Left cardiac atrium (tissue), 4 donors: ENCODE measurements at regions not wholly inside any gene's neighbourhood (a gene's known extent, or its start where the extent isn't known, plus 50 kb on each side); places are given as distances from the start of the nearest gene placed in this dataset.
"Not testable (repeated sequence)": the region's sequence is repeated elsewhere in the genome, so short reads cannot be mapped to it uniquely, and the experiment has no call there.

Source experiments
- ATAC-seq, 2 donors: fragments of 200-7000 bp; cut with Tn5 transposase; one replicate each; pipeline ENCODE4 v1.9.1; 2020; ENCODE audit warnings: mild to moderate bottlenecking in 2 of 2, moderate library complexity in 2 of 2
- DNase-seq: peaks from one replicate; pipeline ENCODE4 v3.0.0-alpha.2; 2020
- intact Hi-C, 2 donors: fragments of 100-400 bp; cut with DNase I; formaldehyde crosslinking; loops; one replicate each; pipeline versions ENCODE4 v1.14.1 to v1.15.1; 2022 to 2023
- donor health status: DM: no; HTN: yes; CAD: no.
- donor health status: DM: no; HTN: yes; CAD: no; lungs with severe emphysema.
- donor health status: DM: yes; HTN: yes; CAD: no.
- donor health status: Dilated cardiomyopathy.

GRCh38 chr1:161454865-161455707, 50.2 kb upstream of the FCGR2A start:
- peak in 1 of 2 donors; percentile 52 for ATAC-seq
- DNase-seq = not testable (repeated sequence)

GRCh38 chr1:161453950-161454864, 51.0 kb upstream of the FCGR2A start:
- DNase-seq, intact Hi-C loops: not testable (repeated sequence)
- ATAC-seq = peak; percentile 34 to 86

More at GRCh38 chr1:161454865-161455707, 50.2 kb upstream of the FCGR2A start:
- intact Hi-C loops = not testable (repeated sequence)

GRCh38 chr1:161451698-161452348, 53.4 kb upstream of the FCGR2A start:
- DNase-seq, intact Hi-C loops, ATAC-seq: not testable (repeated sequence)

- DNase-seq, ATAC-seq, intact Hi-C loops: not testable (repeated sequence)
Measured at GRCh38 chr1:161447760-161448332, 57.4 kb upstream of the FCGR2A start.

GRCh38 chr1:161447040-161447759, 58.1 kb upstream of the FCGR2A start:
- DNase-seq, intact Hi-C loops: not testable (repeated sequence)
- ATAC-seq = peak; percentile 35 to 84

- intact Hi-C loops = not testable (repeated sequence)
- peak; percentile 7 to 15 for ATAC-seq
- DNase-seq = peak; percentile 32
Measured at GRCh38 chr1:161444725-161445124, 60.5 kb upstream of the FCGR2A start.

GRCh38 chr1:161444255-161444654, 61.0 kb upstream of the FCGR2A start:
- intact Hi-C loops, ATAC-seq, DNase-seq: not testable (repeated sequence)

GRCh38 chr1:161440312-161440894, 64.9 kb upstream of the FCGR2A start:
- ATAC-seq (peak; percentile 39 to 41), DNase-seq (peak; percentile 53)
- intact Hi-C loops = no loop called here

- DNase-seq (peak; percentile 23), ATAC-seq (no peak)
- intact Hi-C loops = no loop called here
Measured at GRCh38 chr1:161439280-161440232, 65.7 kb upstream of the FCGR2A start.

GRCh38 chr1:161433191-161433590, 65.5 kb upstream of the CFAP126 start:
- ATAC-seq, intact Hi-C loops, DNase-seq: not testable (repeated sequence)

- ATAC-seq = no peak
- intact Hi-C loops = no loop called here
- DNase-seq = no peak
Measured at GRCh38 chr1:161432091-161432490, 64.4 kb upstream of the CFAP126 start.

- ATAC-seq = peak in 1 of 2 donors; percentile 38
- no peak for DNase-seq
- intact Hi-C loops = no loop called here
Measured at GRCh38 chr1:161427733-161428516, 60.2 kb upstream of the CFAP126 start.

GRCh38 chr1:161422914-161423313, 55.2 kb upstream of the CFAP126 start:
- DNase-seq, intact Hi-C loops, ATAC-seq: not testable (repeated sequence)

GRCh38 chr1:161421456-161421855, 53.8 kb upstream of the CFAP126 start:
- ATAC-seq (no peak), DNase-seq (no peak)
- intact Hi-C loops = no loop called here

GRCh38 chr1:161420763-161421455, 53.2 kb upstream of the CFAP126 start:
- DNase-seq (no peak), ATAC-seq (no peak)
- intact Hi-C loops = no loop called here
